ENCODE measurements at regions not wholly inside any gene's neighbourhood (a gene's known extent, or its start where the extent isn't known, plus 50 kb on each side); places are given as distances from the start of the nearest gene placed in this dataset.
A peak's percentile ranks its signal among the peaks of the same experiment; 100 is the strongest.
"Not testable (repeated sequence)": the region's sequence is repeated elsewhere in the genome, so short reads cannot be mapped to it uniquely, and the experiment has no call there.

DNA sequence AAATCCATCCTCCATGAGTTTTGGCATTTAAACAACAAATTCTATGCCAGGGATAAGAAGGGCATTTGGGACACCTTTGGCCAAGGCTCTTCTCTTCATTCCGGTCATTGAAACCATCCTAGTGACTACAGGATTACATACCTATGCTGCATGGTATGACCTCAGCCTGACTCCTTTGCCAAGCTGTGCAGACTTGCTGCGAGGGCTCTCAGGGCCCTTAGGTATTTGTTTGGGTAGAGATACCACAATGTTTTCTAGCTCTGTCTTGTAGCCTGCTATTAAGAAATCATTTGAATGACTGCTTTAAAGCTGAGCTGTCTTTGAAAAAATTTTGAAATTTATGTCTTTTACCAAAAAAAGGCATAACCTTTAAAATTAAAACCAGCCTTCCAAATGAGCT lies 749.8 kb upstream of the SGO1 start:
- ChIA-PET CTCF (interaction anchor here (1.5 kb wide), 1 partner anchor 424 kb away, joined by 5 read pairs; no protein-coding TSS in a partner anchor), POLR2A (no interaction called here)
- H3K4me3 ChIP-seq (ENCODE audit: low read depth, low read length) = no peak overlapping the region
- no peaks in the 10 kb centered on the region for H3K27me3 ChIP-seq (ENCODE audit: control insufficient read depth, insufficient read depth, low read length)
- H3K36me3 ChIP-seq (ENCODE audit: control insufficient read depth, insufficient read depth, low read length) = no peaks in the 10 kb centered on the region
- TF ChIP-seq, protein P1, sequence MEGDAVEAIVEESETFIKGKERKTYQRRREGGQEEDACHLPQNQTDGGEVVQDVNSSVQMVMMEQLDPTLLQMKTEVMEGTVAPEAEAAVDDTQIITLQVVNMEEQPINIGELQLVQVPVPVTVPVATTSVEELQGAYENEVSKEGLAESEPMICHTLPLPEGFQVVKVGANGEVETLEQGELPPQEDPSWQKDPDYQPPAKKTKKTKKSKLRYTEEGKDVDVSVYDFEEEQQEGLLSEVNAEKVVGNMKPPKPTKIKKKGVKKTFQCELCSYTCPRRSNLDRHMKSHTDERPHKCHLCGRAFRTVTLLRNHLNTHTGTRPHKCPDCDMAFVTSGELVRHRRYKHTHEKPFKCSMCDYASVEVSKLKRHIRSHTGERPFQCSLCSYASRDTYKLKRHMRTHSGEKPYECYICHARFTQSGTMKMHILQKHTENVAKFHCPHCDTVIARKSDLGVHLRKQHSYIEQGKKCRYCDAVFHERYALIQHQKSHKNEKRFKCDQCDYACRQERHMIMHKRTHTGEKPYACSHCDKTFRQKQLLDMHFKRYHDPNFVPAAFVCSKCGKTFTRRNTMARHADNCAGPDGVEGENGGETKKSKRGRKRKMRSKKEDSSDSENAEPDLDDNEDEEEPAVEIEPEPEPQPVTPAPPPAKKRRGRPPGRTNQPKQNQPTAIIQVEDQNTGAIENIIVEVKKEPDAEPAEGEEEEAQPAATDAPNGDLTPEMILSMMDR (IDR thresholded peaks at IDR 0.05; ENCODE audit: insufficient read depth, low read depth, low read length) = no peak
- DNase-seq (ENCODE audit: low read depth) = peak; percentile 46

DNA sequence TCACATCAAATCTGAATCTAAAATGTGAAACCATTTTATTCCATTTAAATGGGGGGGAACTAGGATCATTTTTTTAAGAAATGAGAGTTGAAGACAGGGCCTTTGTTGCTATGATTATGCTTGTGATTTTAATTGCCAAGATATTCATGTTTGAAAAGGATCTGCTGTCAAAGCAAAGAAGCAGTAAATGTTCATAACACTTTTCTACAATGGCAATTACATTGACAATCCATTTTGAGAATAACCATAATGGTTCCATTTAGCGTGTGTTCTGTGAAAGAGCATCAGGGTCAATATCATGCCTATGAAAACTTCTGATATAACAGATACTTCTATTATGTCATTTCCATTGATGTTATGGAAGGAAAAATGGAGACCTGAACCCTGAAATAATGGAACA lies 745.8 kb upstream of the SGO1 start:
- DNase-seq (ENCODE audit: low read depth) = no peak
- POLR2A ChIA-PET = no interaction called here
- CTCF ChIA-PET = interaction anchor here (1.5 to 2.1 kb wide), 2 partner anchors 17 to 552 kb away, joined by 4 read pairs; no protein-coding TSS in a partner anchor

DNA sequence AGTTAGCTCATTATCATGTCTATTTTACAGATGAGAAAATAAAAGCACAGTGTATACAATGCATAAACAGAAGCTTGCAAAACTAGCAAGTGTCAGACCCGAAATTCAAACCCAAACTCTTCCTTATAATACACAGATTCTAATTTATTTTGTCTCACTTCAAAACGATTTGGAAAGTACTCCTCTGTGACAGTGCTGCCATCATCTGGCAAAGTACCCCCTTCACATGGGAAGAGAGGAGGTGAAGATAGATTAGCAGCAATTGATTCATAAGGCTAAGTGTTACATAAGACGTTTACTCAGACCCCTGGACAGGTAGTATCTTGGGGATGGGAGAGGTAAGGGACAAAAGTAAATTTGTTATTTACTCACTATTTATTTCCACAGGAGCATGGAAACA lies 744.0 kb upstream of the SGO1 start:
- no peaks in the 10 kb centered on the region for H3K27me3 ChIP-seq (ENCODE audit: control insufficient read depth, insufficient read depth, low read length)
- POLR2A ChIA-PET = no interaction called here
- H3K36me3 ChIP-seq (ENCODE audit: control insufficient read depth, insufficient read depth, low read length) = no peaks in the 10 kb centered on the region
- CTCF ChIA-PET = interaction anchor here (1.0 to 2.1 kb wide), 5 partner anchors 15 to 554 kb away, joined by 3 to 9 read pairs (median 4); no protein-coding TSS in a partner anchor
- H3K4me3 ChIP-seq (ENCODE audit: low read depth, low read length) = no peak overlapping the region
- DNase-seq (ENCODE audit: low read depth) = no peak
- TF ChIP-seq, protein P1 (IDR thresholded peaks at IDR 0.05; ENCODE audit: insufficient read depth, low read depth, low read length) = peak; percentile 42

More for the DNA sequence above, 745.8 kb upstream of the SGO1 start:
- H3K4me3 ChIP-seq (ENCODE audit: low read depth, low read length) = no peak overlapping the region
- TF ChIP-seq, protein P1 (IDR thresholded peaks at IDR 0.05; ENCODE audit: insufficient read depth, low read depth, low read length) = no peak
- H3K27me3 ChIP-seq (ENCODE audit: control insufficient read depth, insufficient read depth, low read length) = no peaks in the 10 kb centered on the region
- no peaks in the 10 kb centered on the region for H3K36me3 ChIP-seq (ENCODE audit: control insufficient read depth, insufficient read depth, low read length)

DNA sequence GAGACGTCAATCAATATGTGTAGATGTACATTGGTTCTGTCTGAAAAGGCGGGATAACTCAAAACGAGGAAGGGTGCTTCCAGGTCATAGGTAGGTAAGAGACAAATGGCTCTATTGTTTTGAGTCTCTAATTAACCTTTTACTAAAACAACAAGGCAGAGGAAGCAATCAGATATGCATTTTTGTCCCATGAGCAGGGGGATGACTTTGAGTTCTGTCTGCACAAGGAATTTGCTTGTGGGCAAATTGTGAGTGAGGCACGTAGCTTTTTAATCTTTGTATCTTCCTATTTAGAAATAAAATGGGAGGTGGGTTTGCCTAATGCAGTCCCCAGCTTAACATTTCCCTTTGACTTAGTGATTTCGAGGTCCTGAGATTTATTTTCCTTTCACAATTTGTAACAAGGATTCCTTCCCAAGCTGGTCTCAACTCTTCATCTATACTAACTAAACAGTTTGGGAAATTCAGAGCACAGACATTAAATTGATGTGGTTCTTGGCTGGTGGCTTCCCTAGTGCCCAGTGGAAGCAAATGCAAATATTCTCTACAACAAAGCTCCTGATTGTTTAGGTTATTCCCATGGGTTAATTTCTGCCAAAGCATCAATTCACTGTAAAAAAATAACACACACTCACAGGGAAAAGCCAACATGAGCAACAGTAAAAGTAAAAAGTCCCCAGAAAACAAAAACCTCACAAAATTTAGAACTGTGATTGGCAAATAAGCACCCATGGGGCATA lies 738.8 kb upstream of the SGO1 start:
- CTCF ChIA-PET = no interaction called here

DNA sequence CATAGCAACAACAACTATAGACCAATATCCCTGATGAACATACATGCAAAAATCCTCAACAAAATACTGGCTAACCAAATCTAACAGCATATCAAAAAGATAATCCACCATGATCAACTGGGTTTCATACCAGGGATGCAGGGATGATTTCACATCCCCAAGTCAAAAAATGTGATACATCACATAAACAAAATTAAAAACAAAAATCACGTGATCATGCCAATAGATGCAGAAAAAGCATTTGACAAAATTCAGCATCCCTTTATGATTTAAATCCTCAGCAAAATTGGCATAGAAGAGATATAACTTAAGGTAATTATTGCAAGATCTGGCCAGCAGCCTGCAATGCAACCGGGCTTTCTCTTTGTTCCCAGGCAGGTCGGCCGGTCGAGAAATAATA lies 735.1 kb upstream of the SGO1 start:
- H3K36me3 ChIP-seq (ENCODE audit: control insufficient read depth, insufficient read depth, low read length); DNase-seq (ENCODE audit: low read depth); CTCF ChIA-PET; POLR2A ChIA-PET; H3K4me3 ChIP-seq (ENCODE audit: low read depth, low read length); H3K27me3 ChIP-seq (ENCODE audit: control insufficient read depth, insufficient read depth, low read length): not testable (repeated sequence)

More for the DNA sequence above, 738.8 kb upstream of the SGO1 start:
- Histone ChIP-seq H3K4me3 (ENCODE audit: low read depth, low read length) (no peak overlapping the region), H3K27me3 (ENCODE audit: control insufficient read depth, insufficient read depth, low read length) (no peaks in the 10 kb centered on the region), H3K36me3 (ENCODE audit: control insufficient read depth, insufficient read depth, low read length) (no peaks in the 10 kb centered on the region)
- no peak for DNase-seq (ENCODE audit: low read depth)
- TF ChIP-seq, protein P1 (IDR thresholded peaks at IDR 0.05; ENCODE audit: insufficient read depth, low read depth, low read length) = no peak
- POLR2A ChIA-PET = no interaction called here

Measured in BJ (cell line).